Bone marrow (tissue), 2 donors: ENCODE measurements at regions not wholly inside any gene's neighbourhood (a gene's known extent, or its start where the extent isn't known, plus 50 kb on each side); places are given as distances from the start of the nearest gene placed in this dataset.
"Not testable (repeated sequence)": the region's sequence is repeated elsewhere in the genome, so short reads cannot be mapped to it uniquely, and the experiment has no call there.

Experiments used
- DNase-seq, 2 donors: peaks; one replicate each; lab custom pipeline; 2025; lab: John Stamatoyannopoulos, UW

GRCh38 chr5:58016358-58016757 lies 443.5 kb downstream of the PLK2 start:
- no peak for DNase-seq

GRCh38 chr5:58015175-58015574 lies 444.7 kb downstream of the PLK2 start:
- no peak for DNase-seq

GRCh38 chr5:58013542-58014258 lies 446.2 kb downstream of the PLK2 start:
- no peak for DNase-seq

- no peak for DNase-seq
Observed at GRCh38 chr5:58012801-58013315, 447.0 kb downstream of the PLK2 start.

DNA sequence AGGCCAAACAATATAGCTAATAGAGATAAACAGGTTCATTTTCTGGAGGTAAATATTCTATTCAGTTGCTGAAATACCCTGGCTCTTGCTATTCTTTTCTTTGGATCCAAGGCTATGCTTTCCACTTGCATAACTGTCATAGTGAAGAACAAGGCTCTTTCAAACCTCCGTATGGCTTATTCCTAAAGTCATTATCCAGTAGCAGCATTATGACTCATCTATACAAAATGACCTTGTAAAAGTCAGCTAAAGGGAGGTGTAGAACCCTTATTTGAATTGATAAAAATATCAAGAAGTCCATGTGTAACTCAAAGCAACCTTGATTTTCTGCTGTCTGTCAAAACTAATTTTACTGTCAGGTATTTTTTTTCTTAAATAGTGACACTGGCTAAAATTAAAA lies 447.8 kb downstream of the PLK2 start:
- no peak for DNase-seq

DNA sequence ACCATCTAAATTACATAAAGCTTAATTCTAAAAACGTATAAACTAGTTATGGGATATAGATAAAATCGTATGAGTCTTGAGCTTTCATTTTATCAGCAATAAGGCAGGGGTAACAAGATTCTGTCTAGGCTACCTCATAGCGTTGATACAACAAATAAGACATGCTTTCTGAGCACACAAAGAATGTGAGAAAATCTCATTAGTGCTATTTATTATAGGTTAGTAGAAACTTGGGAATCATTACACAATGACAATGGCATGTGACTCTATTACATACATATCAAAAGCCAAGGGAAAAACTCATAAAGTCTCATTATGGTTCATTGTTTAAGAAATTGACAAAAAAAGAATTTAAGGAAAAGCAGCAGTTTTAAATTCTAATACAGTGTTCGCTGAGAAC lies 448.6 kb downstream of the PLK2 start:
- no peak for DNase-seq

DNA sequence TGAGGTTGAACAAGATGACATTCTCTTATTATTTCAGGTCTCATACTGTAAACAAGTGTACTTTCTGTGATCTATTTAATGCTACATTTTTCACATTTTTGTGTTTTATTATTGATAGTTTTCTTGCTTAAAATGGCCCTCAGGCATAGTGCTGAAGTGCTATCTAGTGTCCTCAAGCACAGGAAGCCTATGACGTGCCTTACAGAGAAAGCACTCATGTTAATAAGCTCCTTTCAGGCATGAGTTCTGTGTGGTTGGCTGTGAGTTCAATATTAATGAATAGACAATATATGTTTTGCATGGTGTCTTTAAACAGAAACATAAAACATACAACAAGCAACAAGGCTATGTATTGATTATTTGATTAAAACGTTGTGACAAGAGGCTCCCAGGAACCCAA lies 450.1 kb downstream of the PLK2 start:
- DNase-seq = no peak

GRCh38 chr5:58002323-58002722 lies 457.6 kb downstream of the PLK2 start:
- no peak for DNase-seq

GRCh38 chr5:57993866-57994265 lies 466.0 kb downstream of the PLK2 start:
- DNase-seq = no peak

- no peak for DNase-seq
Observed at GRCh38 chr5:57989378-57989777, 470.5 kb downstream of the PLK2 start.

DNA sequence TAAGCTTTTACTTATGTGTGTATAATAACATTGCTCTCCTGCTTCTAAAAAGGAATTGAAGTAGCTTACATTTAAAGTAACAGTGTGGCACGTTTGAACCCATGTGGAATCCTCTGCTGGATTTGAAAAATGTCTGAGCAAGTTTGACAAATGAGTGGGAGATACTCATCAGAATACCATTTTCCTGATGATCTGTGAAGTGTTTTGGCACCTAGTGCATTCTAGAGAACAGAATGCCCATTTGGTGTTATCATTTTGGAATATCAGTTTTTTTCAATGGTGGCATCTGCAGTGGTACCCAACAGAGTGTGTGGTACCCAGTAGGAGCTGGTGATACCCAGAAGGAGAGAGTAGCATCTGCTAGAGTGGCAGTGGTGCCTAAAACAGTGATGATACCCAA lies 471.1 kb downstream of the PLK2 start:
- no peak for DNase-seq

DNA sequence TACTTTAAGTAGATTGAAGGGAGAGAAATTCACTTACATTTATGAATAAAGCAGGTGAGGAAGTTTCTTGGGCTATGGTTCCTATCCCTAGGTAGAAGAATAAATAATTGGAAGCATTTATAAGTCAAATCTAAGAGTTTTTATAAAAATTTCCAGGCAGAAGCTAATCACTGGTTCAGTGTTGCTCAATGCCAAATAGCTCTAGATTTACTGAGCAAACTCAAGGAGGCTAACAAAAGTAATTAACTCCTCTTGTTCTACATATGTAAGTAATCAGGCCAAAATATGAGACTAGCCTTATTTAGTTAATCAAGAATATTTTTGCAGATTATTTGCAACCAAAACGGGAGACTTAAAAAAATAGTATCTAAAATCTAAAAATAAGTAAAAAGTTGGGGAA lies 472.3 kb downstream of the PLK2 start:
- DNase-seq = no peak

DNA sequence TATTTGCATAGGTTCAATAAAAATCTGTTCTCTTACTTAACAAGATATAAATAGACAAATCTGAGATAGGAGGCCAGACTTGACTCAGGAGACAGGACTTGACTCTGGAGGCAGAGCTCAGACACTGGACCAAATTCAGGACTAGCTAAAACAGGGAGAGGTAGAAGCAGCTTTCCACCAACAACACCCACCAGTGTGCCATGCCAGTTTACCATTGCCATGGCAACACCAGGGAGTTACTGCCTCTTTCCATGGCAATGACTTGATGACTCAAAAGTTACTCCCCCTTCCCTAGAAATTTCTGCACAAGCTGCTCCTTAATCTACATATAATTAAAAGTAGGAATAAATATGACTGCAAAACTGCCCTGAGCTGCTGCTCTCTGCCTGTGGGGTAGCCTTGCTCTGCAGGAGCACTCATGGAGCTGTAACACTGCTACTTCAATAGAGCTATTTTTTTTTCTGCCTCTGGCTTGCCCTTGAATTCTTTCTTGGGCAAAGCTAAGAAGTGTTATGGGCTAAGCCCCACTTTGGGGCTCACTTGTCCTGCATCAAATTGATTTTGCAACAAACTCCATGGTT lies 473.0 kb downstream of the PLK2 start:
- no peak for DNase-seq

DNA sequence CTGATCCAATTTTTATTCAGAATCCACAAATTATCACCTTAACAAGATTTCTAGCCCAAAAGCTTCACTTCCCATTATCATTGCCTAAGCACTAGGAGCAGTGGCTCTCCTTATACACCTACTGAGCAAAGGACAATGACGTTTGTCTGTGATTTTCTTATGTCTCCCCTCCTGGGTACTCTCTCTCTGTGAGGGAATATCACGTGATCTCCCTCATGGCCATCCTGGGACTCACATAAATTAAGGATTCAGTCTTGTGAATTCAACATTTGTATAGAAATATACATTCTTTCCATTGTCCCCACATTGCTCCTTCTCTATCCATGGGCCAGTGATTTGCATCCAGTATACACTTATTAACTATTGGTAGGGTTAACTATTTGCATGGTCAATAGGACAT lies 476.5 kb downstream of the PLK2 start:
- DNase-seq = no peak

DNA sequence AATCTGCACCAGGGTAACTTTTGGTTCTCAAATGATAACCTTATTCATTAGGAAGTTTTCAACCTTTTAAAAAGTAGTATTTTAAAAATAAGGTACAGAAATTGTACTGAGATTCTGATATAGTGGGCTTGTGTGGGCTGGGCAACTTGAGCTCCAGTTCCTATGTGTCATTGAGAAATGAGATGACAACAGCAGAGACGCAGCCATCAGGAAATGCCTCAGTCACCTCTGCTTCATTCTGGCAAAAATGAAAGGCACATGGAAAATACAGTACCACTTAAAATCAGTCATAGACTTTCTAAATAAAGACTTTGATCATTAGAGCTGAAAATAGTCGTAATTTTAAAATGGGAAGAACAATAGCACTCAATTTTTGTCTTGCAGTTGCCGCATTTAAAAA lies 480.2 kb downstream of the PLK2 start:
- DNase-seq = no peak

GRCh38 chr5:57976506-57976905 lies 483.4 kb downstream of the PLK2 start:
- DNase-seq = no peak

- not testable (repeated sequence) for DNase-seq
Observed at GRCh38 chr5:57972099-57972498, 487.8 kb downstream of the PLK2 start.

DNA sequence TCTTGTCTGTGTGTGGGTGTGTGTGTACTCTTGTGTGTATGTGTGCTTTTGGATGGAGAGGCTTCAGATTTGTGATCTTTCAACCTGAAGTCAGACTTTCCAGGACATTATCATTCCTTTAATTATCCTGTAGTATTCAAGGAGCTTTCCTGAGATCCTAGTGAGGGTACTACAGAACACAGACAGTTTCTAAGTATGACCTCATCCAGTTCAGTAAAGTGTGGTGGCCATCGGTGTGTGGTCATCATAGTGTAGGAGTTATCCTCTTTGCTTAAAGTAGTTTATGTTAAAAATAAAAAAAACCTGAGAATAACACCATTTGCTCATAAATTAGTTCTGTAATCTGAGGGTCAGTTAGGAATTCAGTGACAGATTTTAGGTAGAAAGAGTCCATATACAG lies 478.0 kb upstream of the ACTBL2 start:
- DNase-seq = no peak

GRCh38 chr5:57956636-57957035 lies 474.0 kb upstream of the ACTBL2 start:
- DNase-seq = no peak

DNA sequence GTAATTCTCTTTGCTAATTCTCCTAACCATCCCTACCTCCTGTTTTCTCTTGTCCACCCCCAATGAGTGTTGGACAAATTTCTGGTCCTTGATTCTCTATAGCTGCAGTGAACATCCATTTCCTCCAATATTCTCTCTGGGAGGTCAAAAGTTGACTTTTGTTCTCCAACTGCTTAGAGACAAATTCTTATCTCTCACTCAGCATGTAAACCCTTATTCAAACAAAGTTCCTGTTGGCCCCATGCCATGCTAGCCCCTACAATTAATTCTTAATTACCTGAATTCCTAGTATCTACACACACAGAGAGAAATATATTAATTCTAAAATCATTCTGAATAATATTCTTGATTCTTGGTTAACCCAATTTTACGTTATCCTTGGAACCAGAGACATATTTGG lies 472.9 kb upstream of the ACTBL2 start:
- DNase-seq = no peak

DNA sequence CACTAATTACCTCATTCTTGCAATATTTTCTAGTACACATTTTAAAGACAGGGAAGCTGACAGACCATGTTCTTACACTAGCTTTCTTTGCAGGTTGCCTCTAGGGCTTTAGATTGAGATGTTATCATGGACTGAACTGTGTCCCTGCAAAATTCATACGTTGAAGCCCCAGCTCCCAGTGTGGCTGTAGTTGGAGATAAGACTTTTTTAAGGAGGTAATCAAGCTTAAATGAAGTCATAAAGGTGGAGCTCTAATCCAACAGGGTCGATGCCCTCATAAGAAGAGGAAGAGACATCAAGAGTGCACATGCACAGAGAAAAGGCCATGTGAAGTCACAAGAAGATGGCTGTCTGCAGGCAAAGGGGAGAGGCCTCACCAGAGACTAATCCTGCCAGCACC lies 471.2 kb upstream of the ACTBL2 start:
- DNase-seq = no peak

DNA sequence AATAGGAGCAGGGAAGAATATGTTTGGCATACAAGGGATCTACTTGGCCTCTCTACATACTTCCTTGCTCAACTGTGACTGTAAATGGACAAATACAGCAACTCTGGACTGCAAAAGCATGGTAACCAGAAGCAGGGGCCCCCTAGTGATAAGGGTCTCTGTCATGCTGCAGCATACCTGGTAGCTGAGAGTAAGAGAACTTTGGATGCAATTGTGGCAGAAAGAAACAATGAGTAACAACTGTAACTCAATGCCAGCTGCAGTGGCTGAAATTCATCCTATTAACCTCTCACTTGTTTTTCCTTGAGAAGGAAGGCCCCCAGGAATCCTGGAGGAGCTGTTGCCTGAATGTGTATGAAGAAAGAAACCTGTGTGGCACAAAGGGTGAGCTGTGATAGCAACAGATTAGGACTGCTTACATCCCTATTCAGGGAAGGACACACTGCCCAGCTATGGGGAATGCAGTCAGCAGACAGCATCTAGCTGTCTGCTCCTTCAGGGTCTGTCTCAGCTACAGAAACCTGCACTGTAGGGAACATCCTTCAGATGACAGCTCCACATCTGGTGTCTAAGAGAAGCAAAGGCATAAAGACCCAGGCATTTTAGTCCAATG lies 468.1 kb upstream of the ACTBL2 start:
- DNase-seq = no peak

DNA sequence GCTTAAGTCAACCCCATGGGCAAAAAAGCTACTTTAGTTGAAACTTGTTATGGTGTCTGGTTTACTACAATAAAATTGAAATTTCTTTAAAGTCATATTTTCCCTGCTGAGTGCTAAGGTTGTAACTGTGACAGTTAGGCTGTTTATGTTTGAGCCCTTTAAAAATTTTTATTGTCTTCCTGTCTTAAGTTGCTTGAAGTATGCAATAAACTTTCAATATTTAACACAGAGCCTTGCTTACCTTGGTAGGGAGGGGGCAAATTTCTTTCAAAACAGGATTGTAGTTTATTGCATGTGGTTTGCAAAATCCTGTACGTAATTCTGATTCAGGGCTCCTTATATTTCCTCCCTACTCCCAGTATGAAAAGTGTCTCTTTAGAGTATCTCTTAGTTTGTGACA lies 465.5 kb upstream of the ACTBL2 start:
- no peak for DNase-seq

DNA sequence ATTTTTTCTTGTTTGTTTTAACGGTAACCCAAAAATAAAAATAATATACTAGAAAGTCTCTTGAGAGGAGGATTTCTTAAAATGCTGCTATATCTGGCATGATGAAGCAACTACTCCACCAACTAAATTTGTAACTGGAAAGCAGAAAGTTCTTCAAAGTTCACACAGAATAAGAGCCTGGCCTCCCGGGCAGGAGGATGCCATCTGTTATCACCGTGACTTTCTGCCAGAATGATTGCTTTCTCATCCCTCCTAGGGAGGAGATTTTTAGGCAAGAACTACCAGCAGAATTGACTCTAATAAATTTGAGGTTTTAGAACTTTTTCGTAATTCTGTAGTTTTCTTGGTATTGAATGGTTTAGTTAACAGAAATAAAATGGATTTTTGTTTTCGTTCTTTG lies 464.6 kb upstream of the ACTBL2 start:
- no peak for DNase-seq
